ENCODE measurements at regions not wholly inside any gene's neighbourhood (a gene's known extent, or its start where the extent isn't known, plus 50 kb on each side); places are given as distances from the start of the nearest gene placed in this dataset.

- TF ChIP-seq PHF8 (IDR thresholded peaks at IDR 0.05; ENCODE audit: borderline replicate concordance, low read depth) (no peak), CTCF (IDR thresholded peaks at IDR 0.05) (no peak)
Measured at GRCh38 chr11:122383186-122383585, 267.2 kb upstream of the BLID start (continued).

- FAIRE-seq (no peak), DNase-seq (ENCODE audit: low read depth in 1 of 2, low spot score in 1 of 2) (no peak), ATAC-seq (no peak; a peak in 1 of 6 replicates)
- ChIA-PET POLR2A (no interaction called here), CTCF (no interaction called here)
- 24% methylated on average over 4 of the region's 4 CpGs for WGBS (ENCODE audit: missing lambda C conversion rate)
- 0 out of 6 replicates have a peak overlapping the region, but pooled peaks of 1 of the 2 experiments have one; percentile 16 for H3K27ac ChIP-seq
- TF ChIP-seq ATOH8 (CRISPR knock-in tag; IDR thresholded peaks at IDR 0.05; ENCODE audit: low read depth) = no peak
- TF ChIP-seq MAZ (IDR thresholded peaks at IDR 0.05; ENCODE audit: borderline replicate concordance, low read depth, low read length) = no peak
- TF ChIP-seq MAX (IDR thresholded peaks at IDR 0.05) = no peak
- TF ChIP-seq ZC3H11A (IDR thresholded peaks at IDR 0.05) = no peak
- no peak overlapping the region for H3K4me3 ChIP-seq
- H3K4me1 ChIP-seq = no peaks in the 10 kb centered on the region
- H3K9me3 ChIP-seq = peaks cover 3% of the 10 kb centered on the region; the same call in 1 of the 3 replicates
- no peak overlapping the region for H3K4me2 ChIP-seq
Measured at GRCh38 chr11:122375687-122376399, 259.8 kb upstream of the BLID start.

- ATAC-seq (no peak), DNase-seq (ENCODE audit: low read depth in 1 of 2, low spot score in 1 of 2) (no peak), FAIRE-seq (no peak)
- Histone ChIP-seq H3K27ac (no peak overlapping the region), H3K4me2 (peak overlapping the region; percentile 68; the same call in 2 of the 3 replicates), H3K9me3 (no peaks in the 10 kb centered on the region), H3K4me1 (peaks cover 8% of the 10 kb centered on the region; the same call in 1 of the 3 replicates), H3K4me3 (no peak overlapping the region)
- TF ChIP-seq KDM5A (IDR thresholded peaks at IDR 0.05) (no peak), BCL3 (IDR thresholded peaks at IDR 0.05) (no peak)
- 37% methylated on average over 4 of the region's 4 CpGs for WGBS (ENCODE audit: missing lambda C conversion rate)
- CTCF ChIA-PET = no interaction called here
- POLR2A ChIA-PET = no interaction called here
Measured at GRCh38 chr11:122368796-122369195, 252.8 kb upstream of the BLID start.

- CTCF ChIA-PET = interaction anchor here (0.5 kb wide), 1 partner anchor 51 kb away, joined by 3 read pairs; no protein-coding TSS in a partner anchor
- peak overlapping the region; percentile 68 for H3K4me2 ChIP-seq
- 45% methylated on average over 6 of the region's 6 CpGs for WGBS (ENCODE audit: missing lambda C conversion rate)
Measured at GRCh38 chr11:122367809-122368231, 251.8 kb upstream of the BLID start.

More at GRCh38 chr11:122367809-122368231, 251.8 kb upstream of the BLID start:
- H3K27ac ChIP-seq = peak overlapping the region; percentile 16 to 62; a peak in 2 of 6 replicates
- peak in 1 of 2 experiments; percentile 36 for DNase-seq (ENCODE audit: low read depth in 1 of 2, low spot score in 1 of 2)
- TF ChIP-seq RFX5 (IDR thresholded peaks at IDR 0.05) (no peak), MYC (IDR thresholded peaks at IDR 0.05; ENCODE audit: borderline replicate concordance, low read length) (no peak), HOXA7 (CRISPR knock-in tag; IDR thresholded peaks at IDR 0.05) (no peak), E2F6 (IDR thresholded peaks at IDR 0.05; ENCODE audit: borderline replicate concordance, low read depth) (no peak), HEYL (CRISPR knock-in tag; IDR thresholded peaks at IDR 0.05) (no peak), FOSB (CRISPR knock-in tag; IDR thresholded peaks at IDR 0.05) (no peak), CTCF (IDR thresholded peaks at IDR 0.05) (no peak), POLR2AphosphoS2 (conservative IDR thresholded peaks at IDR 0.05; ENCODE audit: low read length) (no peak), JUN (IDR thresholded peaks at IDR 0.05) (no peak), HOXB5 (CRISPR knock-in tag; IDR thresholded peaks at IDR 0.05) (no peak)
- H3K4me3 ChIP-seq = no peak overlapping the region
- no peak for FAIRE-seq
- ATAC-seq = peak; percentile 59 to 67; a peak in 5 of 6 replicates
- no peaks in the 10 kb centered on the region for H3K9me3 ChIP-seq
- POLR2A ChIA-PET = no interaction called here
- H3K4me1 ChIP-seq = peaks cover 8% of the 10 kb centered on the region; the same call in 1 of the 3 replicates

All from A549 (cell line).